Muscle of leg (tissue), 3 donors: ENCODE measurements at regions not wholly inside any gene's neighbourhood (a gene's known extent, or its start where the extent isn't known, plus 50 kb on each side); places are given as distances from the start of the nearest gene placed in this dataset.
A peak's percentile ranks its signal among the peaks of the same experiment; 100 is the strongest.
"Not testable (repeated sequence)": the region's sequence is repeated elsewhere in the genome, so short reads cannot be mapped to it uniquely, and the experiment has no call there.

ENCODE experiments used
- DNase-seq: peaks from one replicate; pipeline ENCODE4 v3.0.0; 2013
- H3K27ac ChIP-seq: one replicate; pipeline ENCODE4 v1.5.1; 2013; ENCODE audit warnings: mild to moderate bottlenecking, low read length, control low read depth
- H3K27me3 ChIP-seq: one replicate; pipeline ENCODE4 v1.6.1; 2013; ENCODE audit warnings: low read length; ENCODE audit not compliant: control insufficient read depth, insufficient read depth
- H3K36me3 ChIP-seq: one replicate; pipeline ENCODE4 v1.6.1; 2013; ENCODE audit warnings: low read length; ENCODE audit not compliant: control insufficient read depth, insufficient read depth
- H3K4me1 ChIP-seq: one replicate; pipeline ENCODE4 v1.6.1; 2013; ENCODE audit warnings: low read length; ENCODE audit not compliant: control insufficient read depth, insufficient read depth
- H3K4me3 ChIP-seq: one replicate; pipeline ENCODE4 v1.5.1; 2013; ENCODE audit warnings: low read length, control low read depth
- H3K9me3 ChIP-seq: replicated peaks from 2 replicates; pipeline ENCODE4 v1.6.1; 2013; ENCODE audit warnings: low read depth, low read length; ENCODE audit not compliant: control insufficient read depth
- WGBS: methylation state at CpG from one replicate; pipeline ENCODE4 v1.1.5; 2013; ENCODE audit warnings: missing lambda C conversion rate; ENCODE audit not compliant: insufficient coverage; 5-methylcytosine and 5-hydroxymethylcytosine counted together

DNA sequence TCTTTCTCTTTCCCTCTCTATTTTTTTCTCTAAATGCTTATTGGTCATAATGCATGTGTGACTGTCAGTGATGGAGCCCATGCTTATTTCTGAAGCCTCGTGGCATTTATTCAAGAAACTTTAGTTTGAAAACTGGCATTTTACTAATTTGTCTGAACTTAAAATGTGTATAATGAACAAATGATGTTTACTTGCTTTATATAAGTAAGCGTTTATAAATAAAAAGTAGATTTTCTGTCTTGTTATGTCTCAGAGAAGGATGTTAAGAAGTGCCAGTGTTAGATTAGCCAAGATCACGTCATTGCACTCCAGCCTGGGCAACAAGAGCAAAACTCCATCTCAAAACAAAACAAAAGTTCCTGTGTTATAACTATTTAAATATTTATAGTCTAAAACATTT lies 1568.1 kb downstream of the EFNB2 start:
- no peak overlapping the region for H3K4me3 ChIP-seq
- H3K27me3 ChIP-seq = no peaks in the 10 kb centered on the region
- no peaks in the 10 kb centered on the region for H3K9me3 ChIP-seq
- H3K27ac ChIP-seq = no peak overlapping the region
- no peaks in the 10 kb centered on the region for H3K4me1 ChIP-seq
- H3K36me3 ChIP-seq = no peaks in the 10 kb centered on the region
- WGBS = no CpG with 5 or more reads among the region's 3 CpGs
- DNase-seq = no peak

DNA sequence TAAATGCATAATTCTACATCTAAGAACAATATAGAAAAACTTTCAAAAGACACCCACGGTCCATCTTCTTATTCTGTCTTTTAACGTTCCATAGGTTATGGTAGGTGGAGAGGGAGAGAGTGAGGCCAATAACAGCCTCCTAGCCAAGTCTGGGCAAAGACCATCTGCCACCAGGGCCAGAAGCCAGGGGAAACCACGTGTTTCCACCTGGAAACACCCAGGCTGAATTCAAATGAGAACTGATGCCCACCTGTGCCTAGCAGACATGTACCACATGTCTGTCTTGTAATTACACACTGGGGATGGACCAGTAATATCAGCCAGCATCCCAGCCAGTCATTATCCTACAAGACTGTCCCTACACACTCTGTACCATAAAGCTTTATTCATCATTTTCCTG lies 1573.1 kb downstream of the EFNB2 start:
- H3K27ac ChIP-seq = no peak overlapping the region
- no peak overlapping the region for H3K4me3 ChIP-seq
- 60% methylated on average over 1 of the region's 3 CpGs for WGBS
- no peak for DNase-seq
- H3K9me3 ChIP-seq = no peaks in the 10 kb centered on the region
- no peaks in the 10 kb centered on the region for H3K4me1 ChIP-seq
- no peaks in the 10 kb centered on the region for H3K27me3 ChIP-seq
- H3K36me3 ChIP-seq = no peaks in the 10 kb centered on the region

DNA sequence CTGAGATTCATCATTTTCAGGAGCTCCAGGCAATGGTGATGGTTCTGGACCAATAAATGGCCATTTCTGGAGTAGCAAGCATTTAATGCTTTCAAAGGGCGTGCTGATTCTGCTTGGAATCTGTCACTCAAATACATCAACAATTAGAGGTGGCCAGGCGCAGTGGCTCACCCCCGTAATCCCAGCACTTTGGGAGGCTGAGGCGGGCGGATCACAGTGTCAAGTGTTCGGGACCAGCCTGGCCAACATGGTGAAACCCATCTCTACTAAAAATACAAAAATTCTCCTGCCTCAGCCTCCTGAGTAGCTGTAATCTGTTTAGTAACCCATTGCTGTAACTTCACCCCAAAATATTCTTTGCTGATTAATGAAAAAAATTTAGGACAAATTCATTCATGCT lies 1574.2 kb downstream of the EFNB2 start:
- no peaks in the 10 kb centered on the region for H3K9me3 ChIP-seq
- DNase-seq = no peak
- no peaks in the 10 kb centered on the region for H3K27me3 ChIP-seq
- no peaks in the 10 kb centered on the region for H3K36me3 ChIP-seq
- no peaks in the 10 kb centered on the region for H3K4me1 ChIP-seq
- H3K27ac ChIP-seq = no peak overlapping the region
- H3K4me3 ChIP-seq = no peak overlapping the region
- 100% methylated on average over 4 of the region's 6 CpGs for WGBS

DNA sequence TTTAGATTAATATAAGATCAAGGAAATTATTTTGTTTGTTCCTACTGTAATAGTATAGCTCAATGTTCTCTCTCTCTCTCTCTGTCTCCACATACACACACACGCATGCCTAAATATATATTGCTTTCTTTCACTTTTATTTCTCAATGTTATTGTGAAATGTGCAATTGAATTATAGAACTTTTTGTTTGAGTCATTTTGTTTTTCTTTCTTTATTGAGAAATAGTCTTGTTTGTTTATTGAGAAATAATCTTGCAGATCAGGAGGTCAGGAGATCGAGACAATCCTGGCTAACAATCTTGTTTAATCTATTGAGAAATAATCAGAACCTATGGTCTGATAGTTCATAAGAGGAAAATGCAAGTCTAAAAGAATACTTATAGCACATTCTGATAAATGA lies 1581.3 kb downstream of the EFNB2 start:
- no CpG with 5 or more reads among the region's 2 CpGs for WGBS
- Histone ChIP-seq H3K9me3 (no peaks in the 10 kb centered on the region), H3K4me3 (no peak overlapping the region), H3K27me3 (no peaks in the 10 kb centered on the region), H3K36me3 (no peaks in the 10 kb centered on the region), H3K4me1 (no peaks in the 10 kb centered on the region), H3K27ac (no peak overlapping the region)
- no peak for DNase-seq

DNA sequence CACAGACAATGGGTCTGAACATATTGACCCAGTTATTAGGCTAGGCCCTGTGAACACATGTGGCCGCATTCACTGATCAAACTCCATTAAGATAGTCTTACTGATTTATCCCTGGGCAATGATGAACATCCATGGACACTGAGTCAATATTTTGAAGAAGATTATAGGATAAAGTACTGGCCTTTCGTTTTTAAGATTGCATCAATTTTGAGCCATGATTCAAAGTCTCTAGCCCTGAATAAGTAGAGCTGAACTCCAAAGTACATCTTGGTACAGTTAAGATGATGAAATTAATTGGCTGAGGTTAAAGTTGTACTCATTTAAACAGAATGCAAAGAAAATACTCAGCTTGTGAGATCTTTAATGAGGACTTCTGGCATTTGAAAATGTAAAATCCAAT lies 1581.9 kb downstream of the EFNB2 start:
- no peaks in the 10 kb centered on the region for H3K27me3 ChIP-seq
- H3K36me3 ChIP-seq = no peaks in the 10 kb centered on the region
- no peaks in the 10 kb centered on the region for H3K9me3 ChIP-seq
- no peak overlapping the region for H3K4me3 ChIP-seq
- H3K27ac ChIP-seq = no peak overlapping the region
- DNase-seq = no peak
- H3K4me1 ChIP-seq = no peaks in the 10 kb centered on the region
- WGBS = no CpG with 5 or more reads among the region's 2 CpGs

DNA sequence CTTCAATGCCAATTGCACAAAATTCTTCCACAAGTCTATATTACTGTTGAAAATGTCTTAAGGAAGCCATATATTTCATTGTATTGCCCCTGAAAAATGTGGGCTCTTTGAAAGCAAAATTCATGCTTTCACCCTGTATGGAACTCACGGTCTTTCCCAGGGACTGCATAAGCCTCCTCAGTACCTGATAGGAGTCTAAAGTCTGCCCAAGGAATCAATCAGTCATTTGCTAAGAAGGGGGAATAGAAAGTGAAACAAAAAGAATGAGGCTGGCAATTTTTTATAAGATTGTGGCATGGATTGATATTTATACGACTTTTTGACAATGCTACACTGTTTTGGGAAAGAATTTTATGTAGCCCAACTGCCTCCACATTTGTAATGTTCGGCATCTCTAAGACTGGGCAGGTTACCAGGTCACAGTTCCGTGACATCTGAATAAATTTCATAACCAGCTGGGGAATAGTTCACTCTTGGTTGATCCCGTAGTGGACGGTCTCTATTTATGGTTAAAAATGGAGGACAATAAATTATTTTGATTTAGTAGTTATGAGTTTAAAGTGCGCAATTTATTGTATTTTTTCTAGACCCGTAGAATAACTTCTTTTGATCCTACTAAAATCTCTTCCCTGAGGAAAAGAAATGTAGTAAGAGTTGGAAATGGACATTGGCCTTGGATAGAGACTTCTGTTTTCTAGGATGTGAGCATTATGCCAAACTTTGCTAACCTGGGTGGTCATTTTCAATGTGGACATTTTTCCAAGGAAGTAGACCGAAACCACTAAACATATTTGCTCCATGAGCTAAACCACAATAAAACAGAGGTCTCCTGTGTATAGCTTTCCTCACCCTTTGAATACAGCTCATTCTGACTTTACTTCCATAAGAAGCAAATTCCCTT lies 1585.4 kb downstream of the EFNB2 start:
- H3K4me3 ChIP-seq = no peak overlapping the region
- H3K36me3 ChIP-seq = no peaks in the 10 kb centered on the region
- H3K4me1 ChIP-seq = no peaks in the 10 kb centered on the region
- no peaks in the 10 kb centered on the region for H3K9me3 ChIP-seq
- H3K27ac ChIP-seq = no peak overlapping the region
- peak; percentile 95 for DNase-seq
- no peaks in the 10 kb centered on the region for H3K27me3 ChIP-seq
- WGBS = 52% methylated on average over 3 of the region's 9 CpGs

DNA sequence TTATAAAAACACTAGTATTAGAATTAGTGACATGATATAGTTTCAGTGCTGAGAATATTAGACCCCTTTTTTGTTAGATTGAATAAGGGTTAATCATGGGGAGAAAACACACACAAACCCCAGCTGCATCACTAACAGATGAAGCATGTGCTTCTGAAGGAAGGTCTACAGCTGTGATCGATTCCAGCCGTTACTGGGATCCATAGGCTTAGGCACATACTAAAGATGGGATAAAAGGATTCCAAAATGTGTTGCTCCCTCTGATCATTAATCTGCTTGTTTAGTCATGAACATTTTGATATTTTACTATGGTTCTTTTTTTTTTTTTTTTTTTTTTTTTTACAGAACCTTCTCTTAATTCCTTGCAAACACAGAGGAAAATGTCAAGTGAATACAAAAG lies 1591.3 kb downstream of the EFNB2 start:
- Histone ChIP-seq H3K36me3 (no peaks in the 10 kb centered on the region), H3K27me3 (no peaks in the 10 kb centered on the region), H3K27ac (no peak overlapping the region), H3K9me3 (no peaks in the 10 kb centered on the region), H3K4me3 (no peak overlapping the region), H3K4me1 (no peaks in the 10 kb centered on the region)
- no CpG with 5 or more reads among the region's 2 CpGs for WGBS
- peak; percentile 38 for DNase-seq

DNA sequence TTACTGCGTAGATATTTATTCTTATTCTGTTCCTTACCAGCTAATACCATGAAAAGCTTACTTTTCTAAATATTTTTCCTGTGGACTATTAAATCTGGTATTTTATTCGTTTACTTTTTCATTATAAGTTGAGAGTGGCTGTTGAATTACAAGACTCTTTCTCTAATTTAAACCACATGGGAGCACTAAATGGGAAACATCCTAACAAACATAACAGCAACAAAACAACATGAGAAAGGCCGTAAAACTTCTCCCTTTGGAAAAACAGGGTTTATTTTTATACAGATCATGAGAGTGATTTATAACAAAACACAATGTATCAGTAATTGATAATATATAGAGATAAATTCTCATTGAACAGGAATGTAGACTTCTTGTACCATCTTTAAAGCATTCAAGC lies 1592.1 kb downstream of the EFNB2 start:
- Histone ChIP-seq H3K27me3 (no peaks in the 10 kb centered on the region), H3K36me3 (no peaks in the 10 kb centered on the region)
- WGBS = no CpG with 5 or more reads among the region's 3 CpGs

DNA sequence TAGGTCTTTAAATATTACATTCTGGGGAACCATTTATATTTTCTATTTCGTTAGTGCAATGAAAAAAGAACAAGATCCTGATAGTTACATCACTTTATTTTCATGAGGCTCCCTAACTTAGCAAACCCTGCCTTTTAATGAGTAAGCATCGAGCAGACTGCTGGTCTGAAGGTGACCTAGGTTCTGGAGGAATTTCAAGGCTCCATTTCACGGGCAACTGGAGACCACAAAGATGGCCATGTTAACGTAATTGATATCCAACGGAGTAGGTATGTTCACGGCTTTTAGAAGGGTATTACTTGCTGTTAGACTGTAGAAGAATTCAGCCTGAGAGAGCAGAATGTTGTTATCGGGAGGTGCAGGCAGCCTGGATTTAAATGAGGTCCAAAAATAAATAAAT lies 1597.6 kb downstream of the EFNB2 start:
- Histone ChIP-seq H3K4me1 (no peaks in the 10 kb centered on the region), H3K9me3 (no peaks in the 10 kb centered on the region), H3K4me3 (no peak overlapping the region), H3K27ac (no peak overlapping the region), H3K36me3 (no peaks in the 10 kb centered on the region), H3K27me3 (no peaks in the 10 kb centered on the region)
- WGBS = 69% methylated on average over 4 of the region's 7 CpGs
- DNase-seq = no peak

More for the DNA sequence above, 1592.1 kb downstream of the EFNB2 start:
- Histone ChIP-seq H3K9me3 (no peaks in the 10 kb centered on the region), H3K4me3 (no peak overlapping the region), H3K27ac (no peak overlapping the region), H3K4me1 (no peaks in the 10 kb centered on the region)
- DNase-seq = no peak

DNA sequence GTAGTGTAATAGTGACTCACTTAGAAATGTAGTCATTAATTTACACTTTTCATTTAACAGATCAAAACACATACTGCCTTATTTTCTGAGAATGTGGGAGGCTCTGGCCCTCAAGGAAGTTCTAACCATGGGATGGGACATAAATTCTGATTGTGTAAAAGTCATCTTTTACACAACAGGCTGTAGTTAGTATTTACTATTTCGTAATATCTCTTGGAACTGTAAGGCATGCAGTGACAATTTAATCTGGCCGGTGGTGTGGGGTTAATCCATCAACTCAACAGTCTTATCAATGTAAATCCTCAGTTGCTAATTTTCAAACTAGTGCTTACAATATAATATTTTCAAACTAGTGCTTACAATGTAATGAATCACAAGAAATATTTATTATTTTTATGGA lies 1599.2 kb downstream of the EFNB2 start:
- Histone ChIP-seq H3K4me1 (no peaks in the 10 kb centered on the region), H3K27me3 (no peaks in the 10 kb centered on the region), H3K27ac (no peak overlapping the region), H3K4me3 (no peak overlapping the region), H3K36me3 (no peaks in the 10 kb centered on the region), H3K9me3 (no peaks in the 10 kb centered on the region)
- no peak for DNase-seq
- no CpG with 5 or more reads among the region's 2 CpGs for WGBS

DNA sequence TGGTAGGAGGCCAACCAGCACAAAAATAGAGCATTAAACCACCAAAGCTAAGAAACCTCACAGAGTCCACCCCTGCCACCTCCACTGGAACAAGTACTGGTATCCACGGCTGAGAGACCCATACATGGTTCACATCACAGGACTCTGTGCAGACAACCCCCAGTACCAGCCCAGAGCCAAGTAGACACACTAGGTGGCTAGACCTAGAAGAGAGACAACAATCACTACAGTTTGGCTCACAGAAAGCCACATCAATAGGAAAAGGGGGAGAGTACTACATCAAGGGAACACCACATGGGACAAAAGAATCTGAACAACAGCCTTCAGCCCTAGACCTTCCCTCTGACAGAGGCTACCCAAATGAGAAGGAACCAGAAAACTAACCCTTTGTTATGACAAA lies 1614.9 kb downstream of the EFNB2 start:
- not testable (repeated sequence) for H3K9me3 ChIP-seq, H3K4me1 ChIP-seq, H3K4me3 ChIP-seq, H3K27ac ChIP-seq, DNase-seq, H3K36me3 ChIP-seq, H3K27me3 ChIP-seq
- no CpG with 5 or more reads among the region's 1 CpG for WGBS
